ENCODE measurements at regions not wholly inside any gene's neighbourhood (a gene's known extent, or its start where the extent isn't known, plus 50 kb on each side); places are given as distances from the start of the nearest gene placed in this dataset.

DNA sequence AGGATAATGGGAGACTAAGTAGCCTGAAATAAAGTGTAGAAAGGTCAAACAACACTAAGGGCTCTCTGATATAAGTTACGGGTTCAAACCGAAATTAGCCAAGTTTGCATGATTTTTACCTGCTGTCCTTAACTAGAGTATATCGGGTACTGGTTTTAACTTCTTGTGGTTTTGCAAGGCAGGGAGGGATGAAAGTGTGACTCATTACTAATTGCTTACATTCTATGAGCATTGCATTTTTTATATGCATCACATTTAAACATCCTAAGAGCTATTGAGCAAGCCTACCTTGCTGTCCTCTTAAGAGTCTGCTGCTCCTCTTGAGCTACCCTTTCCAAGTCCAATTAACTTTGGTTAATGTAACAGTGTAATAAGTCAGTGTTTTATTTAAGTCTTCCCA lies 415.4 kb downstream of the SLITRK5 start:
- FAIRE-seq (no peak), DNase-seq (ENCODE audit: insufficient read length, low spot score) (no peak)
- TF ChIP-seq, protein P1, sequence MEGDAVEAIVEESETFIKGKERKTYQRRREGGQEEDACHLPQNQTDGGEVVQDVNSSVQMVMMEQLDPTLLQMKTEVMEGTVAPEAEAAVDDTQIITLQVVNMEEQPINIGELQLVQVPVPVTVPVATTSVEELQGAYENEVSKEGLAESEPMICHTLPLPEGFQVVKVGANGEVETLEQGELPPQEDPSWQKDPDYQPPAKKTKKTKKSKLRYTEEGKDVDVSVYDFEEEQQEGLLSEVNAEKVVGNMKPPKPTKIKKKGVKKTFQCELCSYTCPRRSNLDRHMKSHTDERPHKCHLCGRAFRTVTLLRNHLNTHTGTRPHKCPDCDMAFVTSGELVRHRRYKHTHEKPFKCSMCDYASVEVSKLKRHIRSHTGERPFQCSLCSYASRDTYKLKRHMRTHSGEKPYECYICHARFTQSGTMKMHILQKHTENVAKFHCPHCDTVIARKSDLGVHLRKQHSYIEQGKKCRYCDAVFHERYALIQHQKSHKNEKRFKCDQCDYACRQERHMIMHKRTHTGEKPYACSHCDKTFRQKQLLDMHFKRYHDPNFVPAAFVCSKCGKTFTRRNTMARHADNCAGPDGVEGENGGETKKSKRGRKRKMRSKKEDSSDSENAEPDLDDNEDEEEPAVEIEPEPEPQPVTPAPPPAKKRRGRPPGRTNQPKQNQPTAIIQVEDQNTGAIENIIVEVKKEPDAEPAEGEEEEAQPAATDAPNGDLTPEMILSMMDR (IDR thresholded peaks at IDR 0.05; ENCODE audit: insufficient read depth, missing control alignments) = no peak

GRCh38 chr13:88097541-88097940 lies 426.4 kb downstream of the SLITRK5 start:
- FAIRE-seq = no peak
- no peak for DNase-seq (ENCODE audit: insufficient read length, low spot score)
- TF ChIP-seq, protein P1 (IDR thresholded peaks at IDR 0.05; ENCODE audit: insufficient read depth, missing control alignments) = no peak

GRCh38 chr13:88103824-88104223 lies 432.7 kb downstream of the SLITRK5 start:
- FAIRE-seq (no peak), DNase-seq (ENCODE audit: insufficient read length, low spot score) (no peak)
- TF ChIP-seq, protein P1 (IDR thresholded peaks at IDR 0.05; ENCODE audit: insufficient read depth, missing control alignments) = no peak

GRCh38 chr13:88104576-88104975 lies 433.4 kb downstream of the SLITRK5 start:
- FAIRE-seq (no peak), DNase-seq (ENCODE audit: insufficient read length, low spot score) (no peak)
- TF ChIP-seq, protein P1 (IDR thresholded peaks at IDR 0.05; ENCODE audit: insufficient read depth, missing control alignments) = no peak

GRCh38 chr13:88107570-88107969 lies 436.4 kb downstream of the SLITRK5 start:
- DNase-seq (ENCODE audit: insufficient read length, low spot score) (no peak), FAIRE-seq (no peak)
- TF ChIP-seq, protein P1 (IDR thresholded peaks at IDR 0.05; ENCODE audit: insufficient read depth, missing control alignments) = no peak

DNA sequence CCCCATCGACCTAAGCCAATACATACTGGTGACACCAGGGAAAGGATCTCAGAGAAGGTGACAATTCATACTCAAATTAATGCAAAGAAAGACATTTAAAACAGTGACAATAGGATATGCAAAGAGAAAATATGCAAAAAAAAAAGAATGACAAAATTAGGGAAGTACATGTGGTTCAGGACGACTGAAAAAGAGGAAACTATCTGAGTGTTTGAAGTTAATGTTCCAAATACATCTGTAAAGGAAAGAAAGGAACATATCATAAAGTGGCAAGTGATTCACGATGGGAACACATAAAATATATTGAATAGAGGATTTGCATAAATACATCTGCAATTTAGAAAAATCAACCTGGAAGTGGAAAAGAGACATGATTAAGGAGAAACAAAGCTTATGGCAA lies 441.4 kb downstream of the SLITRK5 start:
- FAIRE-seq = no peak

DNA sequence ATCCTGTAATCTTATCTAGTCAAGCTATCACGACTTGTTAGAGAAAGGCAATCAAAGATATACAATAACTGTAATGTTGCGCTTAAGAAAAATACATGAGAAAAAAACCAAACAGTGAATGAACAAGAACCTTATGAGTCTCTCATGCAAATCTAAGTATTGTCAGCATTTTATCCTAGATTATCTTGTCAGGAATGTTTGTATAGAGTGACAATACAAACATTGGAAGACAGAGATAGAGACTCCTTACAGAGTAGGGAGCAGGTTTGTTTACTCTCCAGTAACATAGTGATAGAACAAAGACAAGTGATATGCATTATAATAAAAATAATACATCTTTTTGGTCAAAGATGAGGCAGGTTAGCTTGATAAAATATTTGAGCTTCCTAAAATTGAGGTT lies 444.8 kb downstream of the SLITRK5 start:
- DNase-seq (ENCODE audit: insufficient read length, low spot score) (no peak), FAIRE-seq (no peak)
- TF ChIP-seq, protein P1 (IDR thresholded peaks at IDR 0.05; ENCODE audit: insufficient read depth, missing control alignments) = no peak

More for the DNA sequence above, 441.4 kb downstream of the SLITRK5 start:
- TF ChIP-seq, protein P1 (IDR thresholded peaks at IDR 0.05; ENCODE audit: insufficient read depth, missing control alignments) = no peak
- no peak for DNase-seq (ENCODE audit: insufficient read length, low spot score)
